Stimulated activated CD4-positive, alpha-beta T cell treated with anti-CD3 and anti-CD28 coated beads, Interleukin-1b, Interleukin-23, amount 100 ng/mL, for 4 hours (primary cell): ENCODE measurements at regions not wholly inside any gene's neighbourhood (a gene's known extent, or its start where the extent isn't known, plus 50 kb on each side); places are given as distances from the start of the nearest gene placed in this dataset.
"Not testable (repeated sequence)": the region's sequence is repeated elsewhere in the genome, so short reads cannot be mapped to it uniquely, and the experiment has no call there.

Source experiments
- DNase-seq, 2 donors: peaks; one replicate each; pipeline ENCODE4 v3.0.0-alpha.2; 2020; ENCODE audit warnings: low read depth in 2 of 2

GRCh38 chr16:66107661-66108060 lies 258.8 kb upstream of the CDH5 start:
- DNase-seq = no peak

- no peak for DNase-seq
Measured at GRCh38 chr16:66103211-66103610, 263.3 kb upstream of the CDH5 start.

- no peak for DNase-seq
Measured at GRCh38 chr16:66099306-66099705, 267.2 kb upstream of the CDH5 start.

- DNase-seq = no peak
Measured at GRCh38 chr16:66097751-66098150, 268.7 kb upstream of the CDH5 start.

- no peak for DNase-seq
Measured at GRCh38 chr16:66095676-66096075, 270.8 kb upstream of the CDH5 start.

- no peak for DNase-seq
Measured at GRCh38 chr16:66093191-66093590, 273.3 kb upstream of the CDH5 start.

- no peak for DNase-seq
Measured at GRCh38 chr16:66091471-66091891, 275.0 kb upstream of the CDH5 start.

- DNase-seq = no peak
Measured at GRCh38 chr16:66088681-66089080, 277.8 kb upstream of the CDH5 start.

- DNase-seq = no peak
Measured at GRCh38 chr16:66087308-66087707, 279.2 kb upstream of the CDH5 start.

- DNase-seq = no peak
Measured at GRCh38 chr16:66085651-66086050, 280.8 kb upstream of the CDH5 start.

- not testable (repeated sequence) for DNase-seq
Measured at GRCh38 chr16:66084731-66085130, 281.8 kb upstream of the CDH5 start.

GRCh38 chr16:66084306-66084705 lies 282.2 kb upstream of the CDH5 start:
- no peak for DNase-seq

- DNase-seq = no peak
Measured at GRCh38 chr16:66083171-66083570, 283.3 kb upstream of the CDH5 start.

GRCh38 chr16:66082424-66082823 lies 284.1 kb upstream of the CDH5 start:
- no peak for DNase-seq

GRCh38 chr16:66081775-66082366 lies 284.6 kb upstream of the CDH5 start:
- DNase-seq = no peak

- DNase-seq = no peak
Measured at GRCh38 chr16:66079671-66080334, 286.7 kb upstream of the CDH5 start.

- no peak for DNase-seq
Measured at GRCh38 chr16:66070140-66070917, 296.2 kb upstream of the CDH5 start.

GRCh38 chr16:66069587-66069986 lies 296.9 kb upstream of the CDH5 start:
- DNase-seq = no peak

- no peak for DNase-seq
Measured at GRCh38 chr16:66066404-66066803, 300.1 kb upstream of the CDH5 start.

GRCh38 chr16:66065925-66066324 lies 300.6 kb upstream of the CDH5 start:
- DNase-seq = no peak

GRCh38 chr16:66064801-66065530 lies 301.5 kb upstream of the CDH5 start:
- DNase-seq = no peak

GRCh38 chr16:66058832-66059231 lies 307.7 kb upstream of the CDH5 start:
- no peak for DNase-seq
